ENCODE measurements at regions not wholly inside any gene's neighbourhood (a gene's known extent, or its start where the extent isn't known, plus 50 kb on each side); places are given as distances from the start of the nearest gene placed in this dataset.
"Not testable (repeated sequence)": the region's sequence is repeated elsewhere in the genome, so short reads cannot be mapped to it uniquely, and the experiment has no call there.

DNA sequence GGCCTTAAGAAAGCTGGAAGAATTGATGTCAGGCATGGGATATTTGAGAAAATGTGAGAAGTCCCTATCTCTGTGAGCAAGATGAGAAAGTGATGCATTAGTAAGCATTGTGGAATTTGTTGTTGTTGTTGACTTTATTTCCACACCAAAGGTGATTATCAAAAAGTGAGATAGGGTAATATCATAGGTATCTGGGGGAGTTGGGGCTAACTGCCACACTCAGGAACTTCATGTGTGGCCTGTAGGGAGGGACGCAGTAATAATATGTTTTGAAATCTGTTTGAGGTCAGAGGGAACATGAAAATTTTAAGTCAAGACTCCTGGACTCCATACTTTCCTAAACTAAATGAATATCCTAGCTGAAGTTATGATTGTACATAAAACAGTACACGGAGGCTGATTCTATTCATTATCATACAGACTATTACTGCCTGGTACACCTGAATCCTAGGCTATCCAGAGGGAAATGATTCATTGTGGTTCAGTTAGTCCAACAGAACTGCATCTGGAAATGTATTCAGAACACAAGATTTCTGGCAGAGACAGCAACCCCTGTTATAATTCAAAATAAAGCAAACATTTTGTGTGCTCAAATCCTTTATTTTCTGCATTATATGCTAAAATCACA, 304.8 kb downstream of the CPS1 start:
- no peak for DNase-seq

DNA sequence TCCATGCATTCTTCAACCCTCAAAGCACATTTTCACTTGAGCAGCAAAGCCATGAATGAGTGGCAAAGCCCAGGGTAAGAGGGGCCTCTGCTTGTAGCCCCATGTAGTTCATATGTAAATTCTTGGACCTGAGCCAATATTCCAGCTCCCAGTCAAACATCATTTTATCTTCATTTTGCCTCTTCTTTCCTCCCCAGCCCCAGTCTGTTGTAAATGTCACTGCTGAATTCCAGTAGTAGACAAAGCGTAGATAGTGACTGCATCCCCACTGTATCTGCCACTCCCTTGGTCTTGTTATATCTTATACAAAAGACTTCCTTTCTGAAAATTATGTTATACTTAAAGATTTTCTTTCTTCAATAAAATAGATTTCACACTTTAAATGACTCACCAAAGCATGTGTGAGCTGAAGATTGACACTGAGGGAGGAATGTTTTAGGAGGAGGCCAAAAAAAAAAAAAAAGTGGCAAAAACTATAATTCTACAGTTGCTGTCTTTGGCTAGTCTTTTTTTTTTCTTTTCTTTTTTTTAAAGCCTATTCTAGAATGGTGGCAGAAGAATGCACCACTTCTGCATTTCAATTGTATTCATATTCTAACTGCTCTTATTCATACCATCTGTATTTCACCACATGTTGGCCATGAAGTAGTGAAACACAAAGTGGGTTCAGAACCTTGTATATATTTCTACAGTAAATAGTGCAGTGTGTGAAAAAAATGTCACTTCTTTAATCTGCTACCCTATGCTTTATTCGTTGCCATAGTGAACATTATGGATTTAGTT, 306.1 kb downstream of the CPS1 start:
- DNase-seq: peak; percentile 54

DNA sequence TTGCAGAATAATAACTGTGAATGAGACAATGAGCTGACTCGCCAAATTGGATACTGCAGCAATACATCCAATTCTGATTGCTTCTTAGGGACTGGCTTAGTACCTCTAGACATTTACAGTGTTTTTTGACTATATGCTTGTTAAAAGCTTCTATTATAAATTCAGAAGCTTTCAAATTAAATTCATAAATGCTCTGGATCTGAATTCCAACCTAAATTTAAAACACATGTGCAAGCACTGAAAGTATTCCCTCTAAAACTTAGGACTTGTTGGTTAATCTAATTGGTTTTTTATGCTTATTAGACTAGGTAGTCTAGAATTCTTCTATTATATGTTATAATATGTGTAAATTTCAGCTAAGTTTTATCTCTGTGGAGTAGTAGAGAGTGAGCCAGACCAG, 306.9 kb downstream of the CPS1 start:
- DNase-seq: no peak

DNA sequence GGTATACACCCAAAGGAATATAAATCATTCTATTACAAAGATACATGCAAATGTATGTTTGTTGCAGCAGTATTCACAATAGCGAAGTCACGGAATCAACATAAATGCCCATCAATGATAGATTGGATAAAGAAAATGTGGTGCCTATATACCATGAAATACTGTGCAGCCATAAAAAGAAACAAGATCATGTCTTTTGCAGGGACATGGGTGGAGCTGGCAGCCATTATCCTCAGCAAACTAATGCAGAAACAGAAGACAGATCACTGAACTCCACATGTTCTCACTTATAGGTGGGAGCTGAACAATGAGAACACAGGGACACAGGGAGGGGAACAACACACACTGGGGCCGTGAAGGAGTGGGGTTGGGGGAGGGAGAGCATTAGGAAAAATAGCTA, 315.2 kb downstream of the CPS1 start:
- not testable (repeated sequence) for DNase-seq

DNA sequence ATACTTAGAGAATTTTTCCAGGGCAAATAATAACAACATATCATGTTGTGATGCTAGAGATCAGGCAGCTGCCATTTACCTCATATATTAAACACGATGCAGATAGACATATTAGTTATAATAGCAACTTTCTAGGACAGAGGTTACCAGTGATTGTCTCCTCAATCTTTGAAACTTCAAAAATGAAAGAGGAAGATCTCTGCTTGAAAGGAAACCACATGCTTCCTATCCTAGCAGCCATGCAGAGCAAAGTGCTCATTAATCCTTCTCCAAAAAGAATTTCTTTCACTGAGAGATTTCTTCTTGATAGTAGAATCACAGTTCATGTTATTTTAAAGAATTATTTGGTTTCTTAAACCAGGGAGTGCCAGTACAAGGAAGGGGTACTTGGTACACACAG, 317.2 kb downstream of the CPS1 start:
- no peak for DNase-seq

DNA sequence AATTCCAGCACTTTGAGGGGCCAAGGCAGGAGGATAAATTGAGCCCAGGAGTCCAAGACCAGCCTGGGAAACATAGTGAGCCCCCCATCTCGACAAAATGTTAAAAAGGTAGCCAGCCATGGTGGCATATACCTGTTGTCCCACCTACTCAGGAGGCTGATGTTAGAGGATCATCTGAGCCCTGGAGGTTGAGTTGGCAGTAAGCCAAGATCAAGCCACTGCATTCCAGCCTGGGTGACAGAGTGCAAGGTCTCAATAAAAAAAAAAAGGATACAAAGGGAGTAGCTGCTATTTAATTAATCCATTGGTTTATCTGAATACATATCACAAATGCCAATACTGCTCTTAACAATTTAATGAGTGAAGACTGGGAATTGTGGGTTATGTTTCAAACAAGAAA, 327.8 kb downstream of the CPS1 start:
- DNase-seq: no peak

- no peak for DNase-seq
Observed at GRCh38 chr2:210888035-210888434, 331.6 kb downstream of the CPS1 start.

DNA sequence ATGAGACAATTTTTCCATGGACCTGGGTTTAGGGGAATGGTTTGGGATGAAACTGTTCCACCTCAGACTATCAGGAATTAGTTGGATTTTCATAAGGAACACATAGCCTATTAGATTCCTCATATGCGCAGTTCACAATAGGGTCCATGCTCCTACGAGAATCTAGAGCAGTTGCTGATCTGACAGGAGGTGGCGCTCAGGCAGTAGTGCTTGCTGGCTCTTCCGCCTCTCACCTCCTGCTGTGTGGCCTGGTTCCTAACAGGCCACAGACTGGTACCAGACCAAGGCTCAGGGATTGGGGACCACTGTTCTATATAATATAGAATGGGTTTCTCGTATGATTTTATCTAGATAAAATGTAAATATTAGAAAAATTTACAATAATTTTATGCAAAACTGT, 338.7 kb downstream of the CPS1 start:
- no peak for DNase-seq

GRCh38 chr2:210899131-210899530, 342.7 kb downstream of the CPS1 start:
- no peak for DNase-seq

DNA sequence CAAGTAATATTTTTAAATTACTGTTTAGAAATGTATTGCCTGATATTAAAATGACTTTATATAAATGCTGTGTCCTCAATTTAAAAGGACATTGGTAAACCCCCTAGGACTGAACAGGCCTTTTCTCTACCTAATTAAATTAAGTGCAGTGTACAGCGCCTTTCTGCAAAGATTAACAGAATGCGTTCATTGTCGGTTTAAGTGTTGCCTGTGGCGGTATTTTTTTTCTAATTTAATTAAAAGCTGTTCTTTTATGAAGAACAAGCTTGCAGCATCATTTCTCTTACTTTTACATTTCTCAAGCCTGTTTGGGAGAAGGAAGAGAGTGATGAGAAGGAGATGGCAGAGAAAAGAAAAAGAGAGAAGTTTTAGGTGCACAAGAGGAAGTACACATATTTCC, 344.9 kb downstream of the CPS1 start:
- DNase-seq: no peak

DNA sequence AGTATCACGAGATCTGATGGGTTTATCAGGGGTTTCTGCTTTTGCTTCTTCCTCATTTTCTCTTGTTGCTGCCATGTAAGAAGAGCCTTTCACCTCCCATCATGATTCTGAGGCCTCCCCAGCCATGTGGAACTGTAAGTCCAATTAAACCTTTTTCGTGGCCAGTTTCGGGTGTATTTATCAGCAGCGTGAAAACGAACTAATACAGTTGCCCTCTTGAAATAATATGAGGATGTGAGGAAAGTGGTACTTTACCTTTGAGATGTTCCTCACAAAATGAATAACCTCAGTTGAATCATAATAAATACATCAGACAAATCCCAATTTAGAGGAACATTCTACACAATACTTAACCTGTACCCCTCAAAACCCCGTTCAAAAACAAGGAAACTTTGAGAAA, 356.4 kb downstream of the CPS1 start:
- DNase-seq: no peak

GRCh38 chr2:210913461-210913860, 357.1 kb downstream of the CPS1 start:
- peak; percentile 48 for DNase-seq

- no peak for DNase-seq
Observed at GRCh38 chr2:210915912-210916311, 359.5 kb downstream of the CPS1 start.

- DNase-seq: peak; percentile 11
Observed at GRCh38 chr2:210917465-210917864, 361.1 kb downstream of the CPS1 start.

DNA sequence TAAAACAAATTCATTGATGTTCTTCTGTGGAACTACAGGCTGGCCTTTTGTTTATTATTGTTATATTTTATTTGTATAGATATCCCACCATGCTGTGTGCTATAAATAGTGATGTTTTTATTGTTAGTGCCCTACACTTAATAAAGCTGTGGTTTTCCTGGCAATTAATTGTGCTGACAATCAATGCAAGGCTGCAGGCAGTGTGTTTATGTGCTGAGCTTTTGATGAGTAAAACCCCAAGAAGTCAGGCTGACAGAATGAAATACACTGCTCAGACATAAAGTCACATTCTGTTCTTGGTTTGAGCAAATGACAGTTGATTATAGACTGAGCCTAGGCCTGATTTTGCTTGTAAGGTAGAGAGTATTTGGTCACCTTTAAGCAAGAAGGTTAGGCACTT, 362.7 kb downstream of the CPS1 start:
- no peak for DNase-seq

DNA sequence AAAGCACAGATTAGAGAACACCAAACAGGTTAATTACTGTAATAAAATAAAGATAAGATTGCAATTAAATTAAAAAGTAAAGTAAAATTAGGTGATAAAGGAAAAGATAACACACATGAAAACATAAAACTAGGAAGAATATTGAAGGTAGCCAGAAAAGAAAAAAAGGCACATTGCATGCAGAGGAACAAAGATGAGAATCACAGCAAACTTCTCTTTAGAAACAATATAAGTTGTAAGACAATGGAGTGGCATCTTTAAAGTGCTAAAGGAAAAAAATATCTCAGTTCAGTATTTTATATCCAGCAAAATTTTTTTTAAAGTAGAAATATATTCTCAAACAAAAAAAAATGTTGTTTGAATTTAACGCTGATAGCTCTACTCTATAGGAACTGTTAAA, 366.0 kb downstream of the CPS1 start:
- DNase-seq: no peak

DNA sequence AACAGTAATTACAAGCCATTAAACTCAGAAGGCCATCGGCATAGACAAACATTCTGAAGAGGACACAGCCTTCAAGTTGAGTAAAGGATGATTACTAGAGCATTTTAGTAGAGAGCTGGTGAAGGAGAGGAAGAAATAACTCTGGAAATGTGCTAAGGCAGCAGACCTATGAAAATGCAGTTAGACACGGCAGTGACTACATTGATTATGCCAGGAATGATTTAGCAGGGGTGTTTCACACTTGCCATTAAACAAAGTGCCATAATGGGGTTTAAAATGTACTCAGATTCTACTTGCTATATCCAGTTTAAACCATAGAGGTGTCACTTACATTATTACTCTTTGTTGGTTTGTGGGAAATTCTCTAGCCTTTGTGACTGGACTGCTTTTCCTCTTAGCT, 372.3 kb downstream of the CPS1 start:
- DNase-seq: no peak

GRCh38 chr2:210938228-210938627, 381.8 kb downstream of the CPS1 start:
- no peak for DNase-seq

DNA sequence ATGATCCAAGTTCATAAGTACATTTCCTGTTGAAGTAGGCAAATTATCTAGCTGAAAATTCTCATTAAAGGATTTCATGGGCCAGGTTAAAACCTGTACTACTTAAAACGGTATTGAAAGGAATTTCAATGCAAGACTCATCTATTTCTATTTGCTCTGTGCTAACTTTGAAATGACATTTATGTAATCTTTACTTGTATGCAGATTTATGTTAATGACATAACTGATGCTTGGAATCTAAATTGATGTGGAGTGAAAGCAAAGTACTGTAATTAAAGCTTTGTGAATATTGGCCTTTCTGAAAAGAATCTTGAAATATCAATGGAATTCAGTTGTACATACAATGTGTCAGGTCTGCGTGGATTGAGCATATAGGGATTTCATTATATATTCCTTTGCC, 390.0 kb downstream of the CPS1 start:
- no peak for DNase-seq

DNA sequence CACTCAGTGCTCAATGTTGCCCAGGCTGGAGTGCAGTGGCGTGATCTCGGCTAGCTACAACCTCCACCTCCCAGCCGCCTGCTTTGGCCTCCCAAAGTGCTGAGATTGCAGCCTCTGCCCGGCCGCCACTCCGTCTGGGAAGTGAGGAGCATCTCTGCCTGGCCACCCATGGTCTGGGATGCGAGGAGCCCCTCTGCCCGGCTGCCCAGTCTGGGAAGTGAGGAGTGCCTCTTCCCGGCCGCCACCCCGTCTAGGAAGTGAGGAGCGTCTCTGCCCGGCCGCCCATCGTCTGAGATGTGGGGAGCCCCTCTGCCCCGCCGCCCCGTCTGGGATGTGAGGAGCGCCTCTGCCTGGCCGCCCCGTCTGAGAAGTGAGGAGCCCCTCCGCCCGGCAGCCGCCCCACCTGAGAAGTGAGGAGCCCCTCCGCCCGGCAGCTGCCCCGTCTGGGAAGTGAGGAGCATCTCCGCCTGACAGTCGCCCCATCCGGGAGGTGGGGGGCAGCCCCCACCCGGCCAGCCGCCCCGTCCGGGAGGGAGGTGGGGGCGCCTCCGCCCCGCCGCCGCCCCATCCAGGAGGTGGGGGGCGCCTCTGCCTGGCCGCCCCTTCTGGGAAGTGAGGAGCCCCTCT, 394.1 kb downstream of the CPS1 start:
- not testable (repeated sequence) for DNase-seq

GRCh38 chr2:210954386-210954907, 398.0 kb downstream of the CPS1 start:
- DNase-seq: no peak

DNA sequence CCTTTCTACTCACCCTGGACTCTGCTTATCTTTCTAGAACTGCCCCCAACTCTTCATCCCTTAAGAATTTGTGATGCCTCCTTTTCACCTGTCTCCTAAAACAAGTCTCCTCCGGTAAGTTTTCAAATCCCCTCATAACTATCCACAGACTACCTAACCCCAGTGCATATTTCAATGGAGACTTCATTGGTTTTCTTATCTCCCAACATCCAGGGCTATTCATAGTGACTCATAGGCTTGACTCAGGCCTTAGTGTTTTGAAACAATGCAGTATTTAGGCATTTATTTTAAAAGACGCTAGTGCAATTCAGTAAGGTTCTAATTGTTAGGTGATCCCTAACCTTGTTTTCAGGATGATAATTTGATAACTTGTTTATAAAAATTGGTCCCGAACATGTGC, 399.2 kb downstream of the CPS1 start:
- no peak for DNase-seq

GRCh38 chr2:210956101-210956500, 399.7 kb downstream of the CPS1 start:
- no peak for DNase-seq

DNA sequence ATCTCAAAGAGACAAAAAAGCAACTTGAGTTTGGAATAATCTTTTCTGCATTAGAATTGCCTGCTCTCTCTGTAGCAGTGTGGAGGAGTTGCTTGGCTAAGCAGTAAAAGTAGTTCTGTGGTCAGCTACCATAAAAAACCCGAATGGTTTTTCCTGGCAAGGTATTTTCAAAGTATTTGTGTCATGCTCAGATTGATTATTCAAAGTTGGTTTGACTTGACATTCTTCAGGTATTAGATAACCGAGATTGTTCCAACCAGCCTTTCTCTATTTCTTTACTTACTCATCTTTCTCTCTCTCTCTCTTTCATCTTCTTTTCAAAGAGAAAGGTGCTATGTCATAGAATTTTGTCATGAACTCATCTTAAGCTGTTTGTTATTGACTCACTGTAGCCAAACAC, 404.9 kb downstream of the CPS1 start:
- DNase-seq: no peak
